HEK293T (cell line): ENCODE measurements at regions not wholly inside any gene's neighbourhood (a gene's known extent, or its start where the extent isn't known, plus 50 kb on each side); places are given as distances from the start of the nearest gene placed in this dataset.

Experiments used
- CTCF ChIA-PET: fragments of 350-600 bp; formaldehyde crosslinking; extraction: SDS; loops from one replicate; lab custom pipeline; 2021; ENCODE audit warnings: antibody characterized with exemption, inconsistent platforms; lab: Yijun Ruan, JAX
- POLR2A ChIA-PET: fragments of 350-600 bp; formaldehyde crosslinking; extraction: SDS; loops from one replicate; lab custom pipeline; 2020; ENCODE audit warnings: antibody characterized with exemption, inconsistent platforms; lab: Yijun Ruan, JAX
- DNase-seq: peaks from one replicate; pipeline ENCODE4 v3.0.0; 2012; ENCODE audit warnings: mixed read lengths; ENCODE audit errors: extremely low spot score
- ARNT ChIP-seq: fragments of 450-650 bp; IDR thresholded peaks from 2 replicates; pipeline ENCODE4 v1.6.1; 2017; ENCODE audit warnings: mild to moderate bottlenecking
- BHLHE40 ChIP-seq: fragments of 450-650 bp; IDR thresholded peaks from 2 replicates; pipeline ENCODE4 v1.6.1; 2016; ENCODE audit warnings: mild to moderate bottlenecking, moderate library complexity, borderline replicate concordance
- CTBP1 ChIP-seq: fragments of 450-650 bp; IDR thresholded peaks from 2 replicates; pipeline ENCODE4 v1.6.1; 2016; ENCODE audit warnings: borderline replicate concordance
- ELF4 ChIP-seq: fragments of 450-650 bp; IDR thresholded peaks from 2 replicates; pipeline ENCODE4 v1.6.1; 2017; ENCODE audit warnings: antibody characterized with exemption
- FOXA1 ChIP-seq: fragments of 450-650 bp; IDR thresholded peaks from 2 replicates; pipeline ENCODE4 v1.6.1; 2016; ENCODE audit warnings: mild to moderate bottlenecking
- FOXK2 ChIP-seq: fragments of 450-650 bp; IDR thresholded peaks from 2 replicates; pipeline ENCODE4 v1.6.1; 2016; ENCODE audit warnings: mild to moderate bottlenecking
- FOXM1 ChIP-seq: fragments of 450-650 bp; IDR thresholded peaks from 2 replicates; pipeline ENCODE4 v1.6.1; 2017; ENCODE audit warnings: mild to moderate bottlenecking, borderline replicate concordance
- HDGF ChIP-seq: fragments of 450-650 bp; IDR thresholded peaks from 2 replicates; pipeline ENCODE4 v1.6.1; 2017; ENCODE audit warnings: antibody characterized with exemption, borderline replicate concordance
- L3MBTL2 ChIP-seq: fragments of 450-650 bp; conservative IDR thresholded peaks from 2 replicates; pipeline ENCODE4 v1.6.1; 2016; ENCODE audit warnings: mild to moderate bottlenecking
- LEF1 ChIP-seq: fragments of 450-650 bp; IDR thresholded peaks from 2 replicates; pipeline ENCODE4 v1.6.1; 2017; ENCODE audit warnings: mild to moderate bottlenecking, borderline replicate concordance
- NFRKB ChIP-seq: fragments of 450-650 bp; IDR thresholded peaks from 2 replicates; pipeline ENCODE4 v1.6.1; 2016; ENCODE audit warnings: mild to moderate bottlenecking, moderate library complexity
- PKNOX1 ChIP-seq: fragments of 450-650 bp; IDR thresholded peaks from 2 replicates; pipeline ENCODE4 v1.6.1; 2016
- SP1 ChIP-seq: fragments of 450-650 bp; IDR thresholded peaks from 2 replicates; pipeline ENCODE4 v1.6.1; 2017
- SUZ12 ChIP-seq: fragments of 450-650 bp; IDR thresholded peaks from 2 replicates; pipeline ENCODE4 v1.6.1; 2016; ENCODE audit warnings: mild to moderate bottlenecking
- TARDBP ChIP-seq: fragments of 450-650 bp; IDR thresholded peaks from 2 replicates; pipeline ENCODE4 v1.6.1; 2016
- ZNF384 ChIP-seq: fragments of 450-650 bp; IDR thresholded peaks from 2 replicates; pipeline ENCODE4 v1.6.1; 2016

- CTCF ChIA-PET: no interaction called here
- DNase-seq: no peak
- TF ChIP-seq HDGF: no peak
- TF ChIP-seq ELF4: no peak
- TF ChIP-seq ARNT: no peak
- TF ChIP-seq ZNF384: no peak
- no peak for TF ChIP-seq LEF1
- TF ChIP-seq SP1: no peak
- no peak for TF ChIP-seq FOXK2
- no peak for TF ChIP-seq CTBP1
- no peak for TF ChIP-seq FOXA1
- TF ChIP-seq BHLHE40: no peak
- no peak for TF ChIP-seq L3MBTL2
- no peak for TF ChIP-seq FOXM1
- no peak for TF ChIP-seq NFRKB
- no peak for TF ChIP-seq PKNOX1
- TF ChIP-seq SUZ12: no peak
- TF ChIP-seq TARDBP: no peak
- POLR2A ChIA-PET: no interaction called here
Measured at GRCh38 chr9:27945386-27945785, 372.1 kb upstream of the C9orf72 start.

GRCh38 chr9:27950382-27950781 is 377.1 kb upstream of the C9orf72 start:
- TF ChIP-seq FOXM1: no peak
- TF ChIP-seq ELF4: no peak
- no peak for TF ChIP-seq FOXK2
- no peak for TF ChIP-seq HDGF
- TF ChIP-seq CTBP1: no peak
- no peak for TF ChIP-seq TARDBP
- no peak for TF ChIP-seq NFRKB
- TF ChIP-seq SP1: no peak
- TF ChIP-seq L3MBTL2: no peak
- DNase-seq: no peak
- CTCF ChIA-PET: no interaction called here
- POLR2A ChIA-PET: no interaction called here

GRCh38 chr9:27954858-27955257 is 381.6 kb upstream of the C9orf72 start:
- ChIA-PET POLR2A (no interaction called here), CTCF (no interaction called here)
- no peak for DNase-seq
- TF ChIP-seq FOXM1 (no peak), CTBP1 (no peak), FOXK2 (no peak), NFRKB (no peak), SUZ12 (no peak)

- POLR2A ChIA-PET: no interaction called here
- no peak for DNase-seq
- TF ChIP-seq FOXA1 (no peak), SUZ12 (no peak), FOXK2 (no peak), CTBP1 (no peak), NFRKB (no peak), ZNF384 (no peak), LEF1 (no peak), PKNOX1 (no peak), HDGF (no peak), TARDBP (no peak)
Measured at GRCh38 chr9:27963836-27964235, 390.6 kb upstream of the C9orf72 start.

GRCh38 chr9:27967210-27967609 is 393.9 kb upstream of the C9orf72 start:
- POLR2A ChIA-PET: no interaction called here
- no peak for DNase-seq
- CTCF ChIA-PET: no interaction called here
- no peak for TF ChIP-seq TARDBP
- TF ChIP-seq SP1: no peak
- no peak for TF ChIP-seq ZNF384
- TF ChIP-seq HDGF: no peak
- no peak for TF ChIP-seq ARNT
- TF ChIP-seq L3MBTL2: no peak
- no peak for TF ChIP-seq FOXM1
- no peak for TF ChIP-seq BHLHE40
- TF ChIP-seq CTBP1: no peak
- no peak for TF ChIP-seq FOXA1
- no peak for TF ChIP-seq NFRKB
- no peak for TF ChIP-seq PKNOX1
- TF ChIP-seq LEF1: no peak
- TF ChIP-seq ELF4: no peak
- no peak for TF ChIP-seq SUZ12

More at GRCh38 chr9:27963836-27964235, 390.6 kb upstream of the C9orf72 start:
- CTCF ChIA-PET: no interaction called here

GRCh38 chr9:27977931-27978330 is 404.6 kb upstream of the C9orf72 start:
- TF ChIP-seq LEF1: no peak
- TF ChIP-seq HDGF: no peak
- no peak for TF ChIP-seq TARDBP
- TF ChIP-seq FOXM1: no peak
- DNase-seq: no peak
- POLR2A ChIA-PET: no interaction called here
- CTCF ChIA-PET: no interaction called here

GRCh38 chr9:27985714-27986113 is 412.4 kb upstream of the C9orf72 start:
- TF ChIP-seq CTBP1 (no peak), TARDBP (no peak), BHLHE40 (no peak), FOXA1 (no peak), FOXK2 (no peak), ZNF384 (no peak), SUZ12 (no peak), ARNT (no peak), LEF1 (no peak), SP1 (no peak), HDGF (no peak), FOXM1 (no peak)
- CTCF ChIA-PET: no interaction called here
- no peak for DNase-seq
- POLR2A ChIA-PET: no interaction called here
